Embryonic facial prominence (tissue), 1 donor: ENCODE measurements at regions not wholly inside any gene's neighbourhood (a gene's known extent, or its start where the extent isn't known, plus 50 kb on each side); places are given as distances from the start of the nearest gene placed in this dataset.

Experiments used
- DNase-seq: peaks from one replicate; pipeline ENCODE4 v3.0.0-alpha.2; 2016; ENCODE audit errors: extremely low spot score

DNA sequence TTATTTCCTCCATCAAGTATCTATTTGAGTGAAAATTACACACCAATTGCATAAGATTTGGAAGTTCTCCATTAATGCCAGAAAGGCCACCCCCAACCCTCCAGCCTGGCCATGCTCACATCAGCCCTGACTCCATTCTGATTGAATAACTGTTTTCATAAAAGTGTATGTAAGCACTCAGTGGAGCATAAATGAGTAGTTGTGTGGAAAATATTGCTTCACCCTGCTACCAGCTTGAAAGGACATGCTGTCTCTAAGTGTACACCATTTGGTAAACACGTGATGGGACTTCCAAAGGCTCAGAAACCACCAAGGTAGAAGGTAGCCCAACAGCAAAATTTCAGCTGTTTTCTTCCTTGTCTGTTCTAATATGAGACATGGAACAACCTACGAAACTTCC lies 393.8 kb downstream of the ZNF385D start:
- no peak for DNase-seq

DNA sequence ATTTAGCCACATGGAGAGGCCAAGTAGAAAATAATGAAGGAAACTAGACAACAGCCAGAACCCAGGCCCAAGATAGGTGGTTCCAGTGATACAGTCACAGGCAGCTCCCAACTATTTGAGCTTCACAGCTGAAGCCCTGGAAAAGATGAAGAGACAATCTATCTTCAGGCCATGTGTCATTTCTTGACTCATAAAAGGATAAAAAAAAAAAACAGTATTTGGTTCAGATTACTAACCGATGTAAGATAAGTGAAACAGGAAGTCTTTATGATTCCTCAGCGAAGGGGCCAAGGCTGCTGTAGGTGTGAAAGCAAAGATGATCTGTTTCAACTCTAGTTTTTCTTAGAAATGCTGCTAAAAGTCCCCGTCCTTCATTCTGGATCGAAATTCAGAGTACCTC lies 394.6 kb downstream of the ZNF385D start:
- DNase-seq: no peak

DNA sequence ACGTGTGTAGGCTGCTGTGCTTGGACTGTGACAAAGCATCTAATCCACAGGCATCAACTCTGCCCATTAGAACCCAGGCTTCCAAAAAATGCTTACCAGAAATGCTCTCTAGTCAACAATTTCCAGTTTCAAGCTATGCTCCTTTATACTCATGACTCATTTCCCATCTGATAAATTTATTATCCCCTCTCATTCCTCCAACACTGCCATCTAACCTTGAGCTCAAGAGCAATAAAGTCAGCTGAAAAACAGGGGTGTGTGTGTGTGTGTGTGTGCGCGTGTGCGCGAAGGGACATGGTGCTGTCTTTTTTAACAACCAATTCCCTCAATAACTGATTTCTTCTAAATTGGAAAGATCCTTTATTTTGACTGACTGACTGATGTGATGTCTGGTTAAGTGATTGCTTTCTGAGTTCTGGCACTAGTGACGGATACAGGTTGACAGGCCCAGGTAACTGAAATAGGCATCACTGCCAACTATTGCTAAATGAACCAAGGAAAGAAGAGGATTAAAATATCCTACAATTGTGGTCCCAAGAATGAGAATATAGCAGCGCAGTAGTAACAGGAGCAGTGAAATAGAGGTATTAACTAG lies 405.5 kb downstream of the ZNF385D start:
- no peak for DNase-seq

DNA sequence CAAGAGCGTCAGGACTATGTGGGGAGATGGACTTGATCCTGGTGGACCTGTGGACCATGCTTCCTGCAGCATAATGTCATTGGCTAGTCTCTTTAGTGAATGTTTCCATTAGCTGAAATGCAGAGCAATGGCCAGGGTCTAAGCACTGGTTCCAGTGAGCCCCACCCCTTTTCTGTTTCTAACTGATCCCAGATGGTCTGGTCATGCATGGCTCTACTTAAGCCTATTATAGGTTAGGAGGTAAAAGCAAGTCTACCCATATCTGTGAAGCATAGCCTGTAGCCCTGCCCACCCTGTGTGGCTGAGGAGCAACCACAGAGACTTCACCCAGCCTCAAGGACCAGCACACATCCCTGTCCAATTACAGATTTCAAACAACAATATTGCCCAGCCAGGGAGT lies 419.2 kb downstream of the ZNF385D start:
- DNase-seq: no peak

DNA sequence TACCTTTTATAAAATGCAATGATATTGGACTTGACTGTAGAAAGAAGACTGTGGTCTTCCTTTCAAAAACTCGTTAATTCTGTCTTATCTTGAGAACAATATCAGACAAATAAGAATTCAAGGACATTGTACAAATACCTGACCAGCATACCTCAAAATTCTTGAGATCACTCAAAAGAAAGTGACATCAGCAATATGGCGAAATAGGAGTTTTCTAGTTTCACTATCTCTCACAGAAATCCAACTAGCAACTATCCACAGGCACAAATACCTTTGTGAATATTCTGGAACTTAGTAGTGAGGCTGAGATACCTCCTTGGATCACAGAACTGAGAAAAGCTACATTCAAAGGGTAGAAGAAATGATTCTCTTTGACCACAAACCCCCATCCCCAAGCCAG lies 419.7 kb downstream of the ZNF385D start:
- no peak for DNase-seq

DNA sequence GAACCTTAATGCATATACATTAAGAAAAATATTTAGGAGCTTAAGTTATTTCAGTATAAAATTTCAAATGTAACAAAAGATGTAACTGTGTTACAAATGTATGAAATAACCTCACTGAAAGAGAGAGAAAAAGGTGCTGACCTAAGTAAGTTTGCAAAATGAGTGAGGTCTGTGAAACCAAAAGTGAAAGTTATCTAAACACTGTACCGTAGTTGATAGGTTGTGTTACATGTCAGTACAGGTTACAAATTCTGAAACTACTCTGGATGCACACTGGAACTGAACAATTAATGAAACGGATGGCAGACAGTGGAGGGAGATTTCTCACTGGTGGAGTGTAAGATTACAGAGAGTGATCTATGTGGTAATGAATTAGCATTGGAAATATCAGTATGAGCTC lies 420.7 kb downstream of the ZNF385D start:
- DNase-seq: no peak

DNA sequence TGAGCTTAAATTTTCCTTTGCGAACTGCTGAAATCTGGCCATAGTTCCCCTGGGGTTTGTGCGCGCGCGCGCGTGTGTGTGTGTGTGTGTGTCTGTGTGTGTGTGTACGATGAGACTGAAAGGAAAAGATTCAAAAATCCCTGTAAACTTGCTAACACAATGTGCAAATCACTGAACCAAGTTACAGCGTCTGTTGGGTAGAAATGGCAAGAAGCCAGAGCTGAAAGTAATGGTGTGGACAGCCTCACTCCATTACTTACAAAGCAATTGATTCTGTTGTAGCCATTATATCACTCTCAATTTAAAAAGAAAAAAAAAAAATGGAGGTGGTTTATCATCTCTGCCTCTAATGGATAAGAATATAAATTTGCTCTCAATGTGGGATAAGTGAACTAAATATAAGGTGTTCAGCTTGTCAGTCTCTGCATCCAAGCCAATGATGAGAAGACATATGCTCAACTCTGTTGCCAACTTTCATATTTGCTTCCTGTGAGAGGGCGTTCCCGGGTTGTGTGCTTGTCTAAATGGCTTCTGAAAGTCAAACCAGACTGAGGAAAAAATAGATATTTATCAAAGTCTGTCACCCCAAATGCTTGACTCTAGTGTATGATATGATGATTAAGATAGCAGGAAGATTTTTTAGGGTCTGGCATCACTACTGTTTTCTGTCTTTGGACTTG lies 422.2 kb downstream of the ZNF385D start:
- DNase-seq: no peak

DNA sequence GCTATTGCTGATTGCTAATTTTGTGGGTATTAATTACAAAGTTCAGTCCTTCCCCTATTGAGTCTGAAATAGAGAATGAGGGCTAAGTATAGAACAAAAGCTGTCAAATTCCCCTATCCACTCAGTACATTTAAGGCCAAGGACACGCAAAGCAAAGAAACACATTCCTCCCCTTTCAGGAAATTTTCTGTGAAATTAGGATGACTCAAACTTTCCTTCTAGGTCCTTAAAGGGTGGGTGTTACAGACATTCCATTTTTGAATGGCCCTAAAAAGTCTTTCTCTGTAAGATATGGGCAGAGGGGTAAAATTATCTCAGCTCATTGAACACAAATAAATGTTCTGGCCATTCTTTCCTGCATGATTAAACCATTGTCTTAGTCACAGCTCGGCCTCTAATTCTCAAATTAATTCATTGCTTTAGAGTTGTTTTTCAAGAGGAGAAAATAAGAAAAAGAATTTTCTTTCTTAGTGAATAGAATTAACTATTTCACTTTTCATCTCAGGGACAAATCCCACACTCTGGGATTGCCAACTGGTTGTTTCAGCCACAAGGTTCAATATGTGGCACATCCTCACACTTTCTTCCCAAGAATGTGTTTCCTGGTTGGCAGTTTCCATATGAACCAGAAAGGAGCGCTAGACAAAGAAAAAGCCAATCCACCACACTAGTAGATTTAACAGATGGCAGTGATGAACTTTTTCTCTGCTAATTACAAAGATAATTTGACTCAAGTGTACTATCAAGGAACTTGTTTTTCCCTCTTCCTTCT lies 424.1 kb downstream of the ZNF385D start:
- no peak for DNase-seq

DNA sequence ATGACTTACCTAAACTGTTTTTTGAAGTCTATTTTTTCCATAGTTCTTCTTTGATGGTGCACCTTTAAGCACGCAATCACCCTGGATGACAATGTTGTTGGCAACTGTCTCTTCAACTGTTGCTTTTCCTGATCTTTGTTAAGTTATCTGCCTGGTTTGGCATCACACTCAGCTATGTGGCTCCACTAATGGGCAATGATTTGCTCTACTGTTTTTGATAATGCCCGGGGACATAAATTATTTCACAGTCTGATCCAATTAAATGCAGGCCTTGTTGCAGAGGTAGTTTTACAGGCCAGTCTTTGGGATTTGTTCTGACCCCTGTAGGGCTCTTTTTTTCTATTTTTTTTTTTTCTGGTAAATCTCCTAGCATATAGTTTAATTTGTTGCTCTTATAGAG lies 436.3 kb downstream of the ZNF385D start:
- no peak for DNase-seq

DNA sequence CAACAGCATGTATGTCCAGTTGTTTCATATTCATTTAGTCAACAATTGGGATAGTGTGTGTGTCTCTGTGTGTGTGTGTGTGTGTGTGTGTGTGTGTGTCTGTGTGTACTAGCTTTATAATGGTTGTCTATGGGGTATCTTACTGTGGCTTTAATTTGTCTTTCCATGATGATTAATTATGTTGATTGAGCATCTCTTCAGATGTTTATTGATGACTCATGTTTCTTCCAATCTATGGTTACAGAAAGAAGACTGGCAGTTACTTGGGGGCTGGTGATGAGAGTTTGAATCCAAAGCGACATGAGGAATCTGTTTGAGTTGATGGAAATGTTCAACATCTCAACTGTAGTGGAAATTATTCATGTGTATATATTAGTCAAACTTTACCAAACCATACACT lies 440.1 kb downstream of the ZNF385D start:
- DNase-seq: no peak

DNA sequence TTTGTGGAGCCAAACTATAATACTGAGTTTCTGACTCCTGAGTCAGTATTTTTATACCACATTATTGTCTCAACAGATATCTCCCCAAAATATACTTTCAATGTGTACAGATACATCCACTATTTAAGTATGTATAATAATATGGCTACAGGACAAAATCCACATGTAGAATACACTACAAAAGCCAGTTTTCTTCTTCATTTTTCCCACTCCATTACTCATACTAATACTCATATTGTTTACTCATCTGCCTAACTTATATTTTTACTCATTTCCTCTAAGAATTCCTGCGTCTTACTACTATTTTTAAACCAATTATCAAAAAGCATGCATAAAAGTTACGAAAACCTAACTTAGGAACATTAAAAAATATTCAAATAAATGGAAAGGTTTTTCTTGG lies 440.8 kb downstream of the ZNF385D start:
- no peak for DNase-seq

DNA sequence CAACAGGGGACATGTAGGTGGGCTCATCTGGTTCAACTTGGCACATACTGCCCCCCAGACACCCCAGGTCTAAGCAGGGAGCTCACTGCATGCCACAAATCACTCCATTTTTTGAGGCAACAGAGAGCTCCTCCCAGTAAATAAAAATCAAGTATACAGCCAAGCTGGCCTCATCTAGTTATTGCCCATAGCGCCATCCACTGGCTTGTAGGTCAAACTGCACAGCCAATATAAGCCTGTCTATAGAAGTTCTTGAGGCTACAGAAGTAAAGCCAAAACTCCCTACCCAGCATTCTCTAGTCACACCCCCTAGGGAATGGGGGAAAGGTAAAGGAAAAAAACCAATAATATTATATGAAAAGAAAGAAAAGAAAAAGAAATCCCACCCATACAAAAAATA lies 453.7 kb downstream of the ZNF385D start:
- no peak for DNase-seq

DNA sequence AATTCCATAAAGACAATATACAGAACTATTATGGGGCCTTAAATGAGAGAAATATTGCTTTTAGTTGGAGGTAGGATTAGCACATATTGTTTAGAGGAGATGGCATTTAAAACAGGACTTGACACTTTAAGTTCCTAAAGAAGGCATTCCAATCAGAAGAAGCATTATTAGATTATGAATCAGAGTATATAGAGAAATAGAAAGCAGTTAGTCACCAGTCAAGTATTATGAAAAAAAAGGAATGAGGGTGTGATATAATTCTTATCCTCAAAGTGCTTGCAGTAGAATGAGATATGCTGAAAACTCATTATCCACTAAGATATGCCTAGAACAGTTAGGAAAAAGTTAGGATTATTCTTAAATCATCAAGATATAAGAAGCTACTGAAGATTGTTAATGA lies 456.2 kb downstream of the ZNF385D start:
- no peak for DNase-seq

DNA sequence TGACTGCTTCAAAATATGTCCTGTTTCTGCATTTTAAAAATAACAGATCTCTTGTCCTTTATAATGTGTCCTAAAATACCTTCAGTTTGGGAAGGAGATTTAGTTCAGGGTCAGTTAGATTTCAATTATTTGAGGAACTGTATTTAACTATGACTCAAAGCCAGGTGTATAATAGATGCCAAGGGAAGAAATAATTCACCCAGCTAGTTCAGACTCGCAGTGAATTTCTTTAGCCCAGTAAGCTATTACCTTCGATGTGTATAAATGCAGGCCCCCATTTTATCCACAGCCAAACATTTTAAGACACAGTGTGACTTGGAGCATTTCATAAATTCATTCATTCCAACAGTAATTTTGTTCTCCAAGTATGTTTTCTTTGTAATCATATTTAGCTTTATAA lies 458.0 kb downstream of the ZNF385D start:
- DNase-seq: no peak

DNA sequence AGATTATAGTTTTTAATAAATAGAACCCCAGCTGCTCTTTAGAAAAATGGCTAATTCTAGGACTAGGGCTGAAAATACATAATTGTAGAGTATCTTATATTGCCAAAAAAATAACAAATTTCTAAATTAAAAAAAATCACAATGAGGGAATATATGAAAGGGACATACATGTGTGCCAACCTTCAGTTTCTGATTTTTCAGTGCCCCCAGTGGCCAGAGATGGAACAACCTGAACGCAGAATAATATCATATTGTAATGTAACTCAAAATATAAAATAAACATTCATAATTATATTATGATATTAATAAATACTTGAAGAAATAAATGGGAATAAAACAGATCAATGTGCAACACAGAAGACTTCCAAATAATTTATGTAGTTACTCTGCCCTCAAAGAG lies 460.5 kb downstream of the ZNF385D start:
- DNase-seq: no peak

DNA sequence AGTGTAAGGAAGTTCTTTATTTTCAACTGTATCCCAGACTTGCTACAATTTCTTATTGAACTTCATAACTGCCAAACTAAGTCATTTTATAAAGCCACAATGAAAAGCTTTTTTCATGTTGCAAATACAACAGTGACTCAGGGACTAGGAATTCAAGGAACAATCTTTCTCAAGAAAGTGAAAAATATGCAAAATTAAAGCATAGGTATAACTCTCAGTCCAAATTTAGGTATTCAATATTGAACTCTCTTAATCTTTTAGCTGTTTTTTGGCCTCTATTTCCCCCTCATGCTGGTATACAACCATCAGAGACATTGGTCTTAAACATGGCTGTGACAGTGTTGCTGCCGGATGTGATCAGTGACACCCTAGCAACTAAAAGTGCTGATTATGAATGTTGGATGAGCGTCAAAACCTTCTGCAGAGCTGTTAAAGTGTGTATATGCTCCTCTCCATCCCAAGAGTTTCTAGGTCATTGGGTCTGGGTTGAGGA lies 476.9 kb downstream of the ZNF385D start:
- no peak for DNase-seq

DNA sequence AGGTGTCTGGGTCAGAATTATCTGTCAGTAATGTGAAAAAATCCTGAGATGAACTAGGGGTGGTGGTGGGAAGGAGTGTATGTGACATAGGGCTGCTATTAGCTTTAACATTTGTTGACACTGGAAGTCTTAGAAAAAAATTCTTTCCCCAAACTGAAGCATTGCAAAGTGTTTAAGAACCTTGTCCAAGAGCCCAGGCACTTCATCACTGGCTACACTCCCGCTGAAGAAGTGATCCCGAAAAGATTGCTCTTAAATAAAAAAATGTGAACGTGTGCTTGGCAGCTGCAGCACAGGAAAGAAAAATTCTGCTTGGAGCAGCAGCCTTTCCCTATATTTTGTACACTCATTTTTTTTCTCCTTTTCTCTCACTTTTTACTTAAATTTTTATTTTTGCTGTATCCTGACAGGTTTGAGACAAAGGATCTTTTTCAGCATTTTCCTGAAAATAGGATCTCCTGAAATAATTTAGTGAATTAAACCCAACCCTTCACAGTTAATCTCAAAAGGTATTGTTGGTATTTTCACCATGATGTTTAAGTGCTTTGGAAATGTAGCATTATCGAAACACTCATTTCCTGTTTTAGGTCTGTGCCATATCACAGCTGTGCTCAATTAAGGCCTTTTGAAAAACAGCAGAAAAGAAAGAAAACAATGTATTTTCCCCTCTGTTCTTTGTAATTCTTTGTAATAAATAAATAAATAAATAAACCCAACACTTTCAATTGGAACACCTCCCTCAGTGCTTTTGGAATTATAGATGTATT lies 477.6 kb downstream of the ZNF385D start:
- DNase-seq: no peak

DNA sequence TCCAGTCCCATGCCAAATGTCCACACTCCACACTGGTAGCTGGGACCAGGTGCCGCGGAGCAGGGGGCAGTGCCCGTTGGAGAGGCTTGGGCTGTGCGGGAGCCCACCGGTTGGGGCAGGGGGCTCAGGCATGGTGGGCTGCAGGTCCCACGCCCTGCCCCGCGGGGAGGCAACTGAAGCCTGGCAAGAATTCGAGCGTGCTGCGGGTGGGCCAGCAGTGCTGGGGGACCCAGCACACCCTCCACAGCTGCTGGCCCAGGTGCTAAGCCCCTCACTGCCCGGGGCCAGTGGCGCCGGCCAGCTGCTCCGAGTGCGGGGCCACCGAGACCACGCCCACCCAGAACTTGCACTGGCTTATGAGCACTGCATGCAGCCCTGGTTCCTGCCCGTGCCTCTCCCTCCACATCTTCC lies 479.4 kb downstream of the ZNF385D start:
- DNase-seq: no peak

DNA sequence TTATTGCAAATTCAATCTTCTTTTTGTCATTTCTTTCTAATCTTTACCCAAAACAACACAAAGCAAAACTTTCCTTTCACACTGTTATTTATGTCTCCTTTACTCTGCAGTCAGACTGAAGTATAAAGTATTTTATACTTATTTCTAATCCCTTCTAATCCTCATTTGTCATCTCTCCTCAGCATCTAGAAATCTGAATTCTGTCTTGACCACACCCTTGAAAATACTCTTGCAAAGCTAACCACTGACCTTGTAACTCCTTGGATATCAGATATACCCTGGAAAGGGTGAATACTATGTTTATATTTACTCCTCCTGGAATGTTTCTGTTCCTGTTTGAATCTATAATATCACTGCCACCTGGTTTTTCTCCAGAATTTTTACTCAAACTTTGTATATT lies 481.1 kb downstream of the ZNF385D start:
- no peak for DNase-seq

DNA sequence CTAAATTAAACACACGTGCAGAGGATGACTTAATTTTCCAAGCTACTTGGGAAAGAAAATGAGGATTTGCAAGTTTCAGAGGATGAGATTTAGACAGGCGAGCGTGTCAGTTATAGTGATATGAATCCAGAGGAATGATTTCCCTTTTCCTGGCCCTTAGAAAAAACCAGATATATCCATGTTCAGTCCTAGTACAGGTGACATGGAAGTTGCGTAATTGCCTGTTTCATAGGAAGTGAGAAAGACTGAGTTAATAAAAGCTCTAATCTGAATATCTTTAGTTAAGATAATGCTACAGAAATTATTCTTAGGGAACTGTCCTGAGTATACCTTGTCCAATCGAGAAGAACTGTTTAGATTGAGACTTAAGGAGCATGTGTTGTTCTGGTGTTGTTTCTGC lies 490.5 kb downstream of the ZNF385D start:
- DNase-seq: no peak

DNA sequence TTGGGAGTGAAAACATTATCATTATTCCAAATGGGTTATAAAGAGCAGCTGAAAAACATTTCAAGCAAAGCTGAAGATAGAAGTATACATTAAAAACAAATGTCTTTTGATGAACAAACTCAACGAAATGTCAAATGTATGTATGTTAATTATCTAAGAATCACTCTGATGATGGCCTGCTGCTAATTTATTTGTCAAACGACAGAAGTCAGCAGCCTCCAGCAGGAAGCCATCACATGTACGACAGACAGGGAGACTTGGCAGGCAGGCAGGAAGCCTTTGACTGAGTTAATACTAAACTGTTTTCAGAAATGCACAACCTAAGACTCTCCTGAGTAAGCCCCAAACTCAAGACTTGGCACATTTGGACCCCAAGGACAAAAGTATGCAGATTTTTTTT lies 491.1 kb downstream of the ZNF385D start:
- no peak for DNase-seq

DNA sequence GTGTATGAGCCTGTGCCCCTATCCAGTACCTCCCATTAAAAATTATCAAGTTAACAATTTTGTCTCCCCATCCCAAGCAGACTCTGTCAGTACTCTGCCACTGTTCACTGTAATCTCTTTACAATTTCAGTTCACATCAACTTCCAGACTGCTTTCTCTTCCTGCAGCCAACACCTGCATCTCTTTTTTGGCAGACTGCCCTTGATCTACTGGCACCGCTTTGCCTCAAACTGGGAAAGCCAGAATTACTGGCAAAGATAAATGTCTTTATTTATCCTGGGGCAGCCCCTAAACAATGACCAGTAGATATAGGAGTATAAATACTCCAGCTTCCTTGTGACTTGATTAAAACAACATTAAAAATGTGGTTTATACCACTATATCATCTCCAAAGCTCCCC lies 494.1 kb downstream of the ZNF385D start:
- no peak for DNase-seq
